ENCODE measurements at regions not wholly inside any gene's neighbourhood (a gene's known extent, or its start where the extent isn't known, plus 50 kb on each side); places are given as distances from the start of the nearest gene placed in this dataset.
A peak's percentile ranks its signal among the peaks of the same experiment; 100 is the strongest.

DNA sequence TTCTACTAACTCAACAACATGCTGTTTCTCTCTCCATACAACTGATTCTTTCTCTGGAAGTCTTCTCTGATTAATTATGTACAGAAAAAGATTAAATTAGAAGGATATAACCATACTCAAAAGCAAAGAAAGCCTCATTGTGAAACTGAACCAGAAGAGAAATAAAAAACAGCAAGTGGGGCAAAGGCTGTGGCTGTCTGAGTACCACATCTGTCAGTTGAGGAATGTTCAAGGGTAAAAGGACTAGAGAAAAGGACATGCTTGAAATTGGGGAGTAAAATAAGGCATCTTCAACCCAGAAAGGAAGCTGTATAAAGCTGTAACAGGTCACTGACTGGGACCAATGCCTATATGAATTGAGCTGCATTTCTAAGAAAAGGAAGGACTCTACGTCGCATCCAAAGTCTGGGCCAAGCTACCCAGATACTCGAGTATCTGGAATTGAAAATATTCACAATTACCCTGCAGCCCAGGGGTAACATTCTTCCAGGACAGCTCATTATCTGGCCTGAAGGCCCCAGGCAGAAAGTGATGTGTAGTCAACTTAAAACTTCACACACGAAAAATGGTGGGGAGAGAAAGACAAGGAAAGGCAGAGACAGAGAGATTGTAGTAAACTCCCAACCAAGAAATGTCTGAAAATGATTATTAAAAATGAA lies 356.0 kb upstream of the GALNT5 start (continued):
- TF ChIP-seq RFX5 (IDR thresholded peaks at IDR 0.05; ENCODE audit: low read depth, low read length), result no peak

GRCh38 chr2:156903335-156903734 lies 354.2 kb upstream of the GALNT5 start:
- no peaks in the 10 kb centered on the region for H4K20me1 ChIP-seq (ENCODE audit: insufficient read depth, low read length)
- H3K18ac ChIP-seq (ENCODE audit: low read depth, low read length), result no peak overlapping the region
- H2BK20ac ChIP-seq (ENCODE audit: low read depth, low read length), result no peak overlapping the region
- no TSS peak for BruUV-seq (replicated peaks)
- H3K79me1 ChIP-seq (ENCODE audit: low read depth in 1 of 2, low read length in 2 of 2), result no peaks in the 10 kb centered on the region
- no peak overlapping the region for H2AK9ac ChIP-seq (replicated peaks; ENCODE audit: low read depth, low read length, poor library complexity)
- no peak overlapping the region for H3K9ac ChIP-seq (ENCODE audit: low read depth, low read length)
- intact Hi-C loops (cut with micrococcal nuclease) (no loop called here), in situ Hi-C loops (cut with MboI; ENCODE audit: low sequenced_read_pairs) (no loop called here), dilution Hi-C loops (cut with HindIII; ENCODE audit: low sequenced_read_pairs, unreplicated experiment) (no loop called here)
- no peak overlapping the region for H2AFZ ChIP-seq (replicated peaks; ENCODE audit: low read length, poor library complexity)
- H4K5ac ChIP-seq (ENCODE audit: low read depth, low read length), result no peak overlapping the region
- ChIA-PET CTCF (no interaction called here), POLR2A (ENCODE audit: unreplicated experiment) (no interaction called here)
- H3K4me1 ChIP-seq (ENCODE audit: control insufficient read depth, insufficient read depth, low read length), result peaks cover 1% of the 10 kb centered on the region; the same call in 1 of the 2 replicates
- no peak overlapping the region for H3K23ac ChIP-seq (ENCODE audit: low read depth, low read length)
- H3K56ac ChIP-seq (ENCODE audit: extremely low read depth, insufficient read depth, low read length), result no peak overlapping the region
- no peaks in the 10 kb centered on the region for H3K27me3 ChIP-seq (ENCODE audit: control insufficient read depth, insufficient read depth, low read length)
- H4K91ac ChIP-seq (ENCODE audit: insufficient read depth, low read depth, low read length), result no peak overlapping the region
- no peak overlapping the region for H3K4me3 ChIP-seq (ENCODE audit: insufficient read depth, low read depth, low read length)
- no peak overlapping the region for H2AK5ac ChIP-seq (ENCODE audit: low read depth, low read length)
- H2BK15ac ChIP-seq (ENCODE audit: low read depth, low read length), result no peak overlapping the region
- ATAC-seq (ENCODE audit: low read depth), result peak; percentile 51
- no peak overlapping the region for H3K4ac ChIP-seq (ENCODE audit: low read depth, low read length)
- H3K4me2 ChIP-seq (ENCODE audit: low read depth, low read length), result no peak overlapping the region
- H3K27ac ChIP-seq (ENCODE audit: insufficient read depth, low read length), result no peak overlapping the region
- no peaks in the 10 kb centered on the region for H3K9me3 ChIP-seq (ENCODE audit: control insufficient read depth, insufficient read depth, low read length)
- no peak overlapping the region for H2BK5ac ChIP-seq (ENCODE audit: low read depth, low read length, poor library complexity, severe bottlenecking)
- TF ChIP-seq FOS (IDR thresholded peaks at IDR 0.05; ENCODE audit: low read depth, low read length), result no peak
- TF ChIP-seq MAFK (IDR thresholded peaks at IDR 0.05; ENCODE audit: low read depth, low read length), result no peak
- H3K36me3 ChIP-seq (ENCODE audit: control insufficient read depth, insufficient read depth, low read length), result no peaks in the 10 kb centered on the region
- DNase-seq, result peak; percentile 35
- H4K8ac ChIP-seq (ENCODE audit: low read depth in 2 of 2, low read length in 2 of 2), result no peak overlapping the region
- H2BK120ac ChIP-seq (ENCODE audit: low read depth, low read length), result no peak overlapping the region
- no peak overlapping the region for H3K14ac ChIP-seq (replicated peaks; ENCODE audit: low read depth, low read length)
- H3K9me1 ChIP-seq (ENCODE audit: insufficient read depth, low read length), result no peaks in the 10 kb centered on the region

All from IMR-90 (cell line).